GM12878 (cell line): ENCODE measurements at regions not wholly inside any gene's neighbourhood (a gene's known extent, or its start where the extent isn't known, plus 50 kb on each side); places are given as distances from the start of the nearest gene placed in this dataset.

Source experiments
- ASH2L ChIP-seq: fragments of 300-600, 200-600 bp; sonication (generic); IDR thresholded peaks from 2 replicates; pipeline ENCODE4 v1.6.1; 2017; ENCODE audit warnings: low read depth, mild to moderate bottlenecking, borderline replicate concordance
- CREB1 ChIP-seq: IDR thresholded peaks from 2 replicates; pipeline ENCODE4 v1.6.1; 2012; ENCODE audit warnings: low read depth, mild to moderate bottlenecking, inconsistent platforms
- EZH2 ChIP-seq: IDR thresholded peaks from 2 replicates; pipeline ENCODE4 v1.6.1; 2012; ENCODE audit warnings: low read depth, mild to moderate bottlenecking, control low read depth, inconsistent platforms, low read length, borderline replicate concordance; ENCODE audit not compliant: control insufficient read depth
- POLR2AphosphoS5 ChIP-seq: IDR thresholded peaks from 2 replicates; pipeline ENCODE4 v1.6.1; 2011; ENCODE audit warnings: mild to moderate bottlenecking, low read length, inconsistent platforms
- RCOR1 ChIP-seq: conservative IDR thresholded peaks from 2 replicates; pipeline ENCODE4 v1.6.1; 2012; ENCODE audit warnings: low read depth, low read length, improper control_type of control experiment
- SMC3 ChIP-seq: IDR thresholded peaks from 2 replicates; pipeline ENCODE4 v1.6.1; 2011; ENCODE audit warnings: low read length, improper control_type of control experiment, borderline replicate concordance
- TCF12 ChIP-seq: IDR thresholded peaks from 2 replicates; pipeline ENCODE4 v1.6.1; 2011; ENCODE audit warnings: low read depth, mild to moderate bottlenecking, low read length
- TCF3 ChIP-seq: IDR thresholded peaks from 2 replicates; pipeline ENCODE4 v1.6.1; 2012; ENCODE audit warnings: low read depth, mild to moderate bottlenecking, low read length, borderline replicate concordance; ENCODE audit not compliant: insufficient read depth
- ZSCAN29 ChIP-seq: fragments of 450-650 bp; IDR thresholded peaks from 2 replicates; pipeline ENCODE4 v1.6.1; 2017; ENCODE audit warnings: mild to moderate bottlenecking, moderate library complexity
- TF ChIP-seq, protein P1 (sequence below): fragments of 150-350 bp; IDR thresholded peaks from 2 replicates; pipeline ENCODE4 v1.6.1; 2016; ENCODE audit warnings: low read depth, low read length
- TF ChIP-seq, protein P2 (sequence below), 3 experiments: IDR thresholded peaks in 2 of 3; conservative IDR thresholded peaks in 1 of 3; 2 replicates each; pipeline ENCODE4 v1.5.1; 2011; ENCODE audit warnings: low read depth in 3 of 3, low read length in 3 of 3, mild to moderate bottlenecking in 3 of 3, control low read depth in 2 of 3, moderate library complexity in 2 of 3, inconsistent platforms in 1 of 3, mixed read lengths in 1 of 3; ENCODE audit not compliant: control insufficient read depth in 2 of 3, insufficient read depth in 1 of 3; ENCODE audit errors: extremely low read depth in 1 of 3

DNA sequence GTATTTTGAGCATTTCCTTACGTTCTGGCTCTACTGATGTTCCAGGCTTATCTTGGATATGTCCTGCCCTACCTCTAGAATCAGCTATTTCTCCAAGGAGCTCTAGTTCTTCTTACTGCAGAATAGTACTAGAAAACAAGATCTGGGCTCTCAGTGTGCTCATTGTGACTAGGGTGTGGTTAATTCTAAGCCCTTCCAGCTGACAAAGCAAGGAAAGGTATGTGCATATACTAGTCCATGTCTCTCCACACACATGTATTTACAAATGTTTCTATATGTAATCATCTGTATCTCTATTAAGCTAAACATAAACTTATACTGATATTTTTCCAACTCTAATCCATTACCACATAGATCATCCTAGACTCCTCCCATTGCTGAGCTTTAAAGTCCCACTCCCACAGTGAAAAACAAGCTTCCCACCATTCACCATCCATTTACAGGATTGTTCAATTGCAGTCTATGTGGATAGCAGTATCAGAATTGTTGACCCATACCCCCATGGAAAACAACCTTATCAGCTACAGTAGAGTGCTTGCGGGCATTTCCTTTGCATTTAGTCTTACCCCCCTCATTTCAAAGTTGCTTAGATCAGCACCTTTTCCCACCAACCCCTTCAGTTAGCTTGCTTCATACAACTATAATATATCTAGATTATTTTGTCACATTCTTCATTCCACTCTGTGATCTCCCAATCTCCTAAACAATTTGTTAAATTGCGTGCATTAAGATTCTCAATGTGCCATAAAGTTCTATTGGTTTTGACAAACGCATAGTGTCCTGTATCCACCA lies 194.5 kb downstream of the SOX9 start:
- TF ChIP-seq TCF12: no peak
- TF ChIP-seq, protein P1, sequence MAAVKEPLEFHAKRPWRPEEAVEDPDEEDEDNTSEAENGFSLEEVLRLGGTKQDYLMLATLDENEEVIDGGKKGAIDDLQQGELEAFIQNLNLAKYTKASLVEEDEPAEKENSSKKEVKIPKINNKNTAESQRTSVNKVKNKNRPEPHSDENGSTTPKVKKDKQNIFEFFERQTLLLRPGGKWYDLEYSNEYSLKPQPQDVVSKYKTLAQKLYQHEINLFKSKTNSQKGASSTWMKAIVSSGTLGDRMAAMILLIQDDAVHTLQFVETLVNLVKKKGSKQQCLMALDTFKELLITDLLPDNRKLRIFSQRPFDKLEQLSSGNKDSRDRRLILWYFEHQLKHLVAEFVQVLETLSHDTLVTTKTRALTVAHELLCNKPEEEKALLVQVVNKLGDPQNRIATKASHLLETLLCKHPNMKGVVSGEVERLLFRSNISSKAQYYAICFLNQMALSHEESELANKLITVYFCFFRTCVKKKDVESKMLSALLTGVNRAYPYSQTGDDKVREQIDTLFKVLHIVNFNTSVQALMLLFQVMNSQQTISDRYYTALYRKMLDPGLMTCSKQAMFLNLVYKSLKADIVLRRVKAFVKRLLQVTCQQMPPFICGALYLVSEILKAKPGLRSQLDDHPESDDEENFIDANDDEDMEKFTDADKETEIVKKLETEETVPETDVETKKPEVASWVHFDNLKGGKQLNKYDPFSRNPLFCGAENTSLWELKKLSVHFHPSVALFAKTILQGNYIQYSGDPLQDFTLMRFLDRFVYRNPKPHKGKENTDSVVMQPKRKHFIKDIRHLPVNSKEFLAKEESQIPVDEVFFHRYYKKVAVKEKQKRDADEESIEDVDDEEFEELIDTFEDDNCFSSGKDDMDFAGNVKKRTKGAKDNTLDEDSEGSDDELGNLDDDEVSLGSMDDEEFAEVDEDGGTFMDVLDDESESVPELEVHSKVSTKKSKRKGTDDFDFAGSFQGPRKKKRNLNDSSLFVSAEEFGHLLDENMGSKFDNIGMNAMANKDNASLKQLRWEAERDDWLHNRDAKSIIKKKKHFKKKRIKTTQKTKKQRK: no peak
- no peak for TF ChIP-seq POLR2AphosphoS5
- TF ChIP-seq TCF3: no peak
- no peak for TF ChIP-seq RCOR1
- TF ChIP-seq, protein P2, sequence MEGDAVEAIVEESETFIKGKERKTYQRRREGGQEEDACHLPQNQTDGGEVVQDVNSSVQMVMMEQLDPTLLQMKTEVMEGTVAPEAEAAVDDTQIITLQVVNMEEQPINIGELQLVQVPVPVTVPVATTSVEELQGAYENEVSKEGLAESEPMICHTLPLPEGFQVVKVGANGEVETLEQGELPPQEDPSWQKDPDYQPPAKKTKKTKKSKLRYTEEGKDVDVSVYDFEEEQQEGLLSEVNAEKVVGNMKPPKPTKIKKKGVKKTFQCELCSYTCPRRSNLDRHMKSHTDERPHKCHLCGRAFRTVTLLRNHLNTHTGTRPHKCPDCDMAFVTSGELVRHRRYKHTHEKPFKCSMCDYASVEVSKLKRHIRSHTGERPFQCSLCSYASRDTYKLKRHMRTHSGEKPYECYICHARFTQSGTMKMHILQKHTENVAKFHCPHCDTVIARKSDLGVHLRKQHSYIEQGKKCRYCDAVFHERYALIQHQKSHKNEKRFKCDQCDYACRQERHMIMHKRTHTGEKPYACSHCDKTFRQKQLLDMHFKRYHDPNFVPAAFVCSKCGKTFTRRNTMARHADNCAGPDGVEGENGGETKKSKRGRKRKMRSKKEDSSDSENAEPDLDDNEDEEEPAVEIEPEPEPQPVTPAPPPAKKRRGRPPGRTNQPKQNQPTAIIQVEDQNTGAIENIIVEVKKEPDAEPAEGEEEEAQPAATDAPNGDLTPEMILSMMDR (IDR thresholded peaks at IDR 0.05 in 2 of 3, conservative IDR thresholded peaks at IDR 0.05 in 1 of 3; ENCODE audit: control insufficient read depth in 2 of 3, extremely low read depth in 1 of 3, insufficient read depth in 1 of 3, low read depth in 3 of 3, low read length in 3 of 3): no peak
- TF ChIP-seq ZSCAN29: no peak
- TF ChIP-seq CREB1: no peak
- no peak for TF ChIP-seq SMC3
- no peak for TF ChIP-seq EZH2
- TF ChIP-seq ASH2L: no peak
